ENCODE measurements at regions not wholly inside any gene's neighbourhood (a gene's known extent, or its start where the extent isn't known, plus 50 kb on each side); places are given as distances from the start of the nearest gene placed in this dataset.

GRCh38 chr3:144546539-144546938 lies 574.9 kb downstream of the DIPK2A start:
- H3K79me1 ChIP-seq (replicated peaks; ENCODE audit: low read length, poor library complexity, severe bottlenecking), result no peaks in the 10 kb centered on the region
- no peak overlapping the region for H3K23ac ChIP-seq (ENCODE audit: low read length in 2 of 2)
- H3K27me3 ChIP-seq (ENCODE audit: control insufficient read depth in 1 of 2, insufficient read depth in 1 of 2, low read length in 2 of 2), result no peaks in the 10 kb centered on the region
- H3K4me1 ChIP-seq (ENCODE audit: control insufficient read depth, insufficient read depth, low read depth, low read length), result no peaks in the 10 kb centered on the region
- no peak overlapping the region for H3K14ac ChIP-seq (ENCODE audit: low read length in 2 of 2)
- H3K4ac ChIP-seq (ENCODE audit: low read depth in 1 of 2, low read length in 2 of 2), result no peak overlapping the region
- H3K4me2 ChIP-seq (ENCODE audit: low read length, poor library complexity, severe bottlenecking), result no peak overlapping the region
- H2BK12ac ChIP-seq (ENCODE audit: low read length in 2 of 2), result no peak overlapping the region
- H3K36me3 ChIP-seq (ENCODE audit: control insufficient read depth in 1 of 2, insufficient read depth in 2 of 2, low read depth in 1 of 2, low read length in 2 of 2), result no peaks in the 10 kb centered on the region
- H2BK5ac ChIP-seq (ENCODE audit: low read depth, low read length, poor library complexity, severe bottlenecking), result no peak overlapping the region
- whole genome bisulfite sequencing, result no CpG with 5 or more reads among the region's 2 CpGs
- H2BK120ac ChIP-seq (ENCODE audit: low read depth, low read length), result no peak overlapping the region
- H3K9me3 ChIP-seq (ENCODE audit: control insufficient read depth, low read length), result no peaks in the 10 kb centered on the region
- no peak overlapping the region for H4K91ac ChIP-seq (ENCODE audit: low read length)
- no peak overlapping the region for H3K18ac ChIP-seq (ENCODE audit: low read depth in 1 of 2, low read length in 2 of 2)
- no peak overlapping the region for H3K9ac ChIP-seq (ENCODE audit: low read length)
- H4K8ac ChIP-seq (ENCODE audit: low read length), result no peak overlapping the region
- H3K27ac ChIP-seq (ENCODE audit: low read length, poor library complexity, severe bottlenecking), result no peak overlapping the region
- no peak overlapping the region for H3K4me3 ChIP-seq (ENCODE audit: insufficient read depth in 1 of 2, low read depth in 1 of 2, low read length in 2 of 2)
- H2AK5ac ChIP-seq (ENCODE audit: low read length, severe bottlenecking), result no peak overlapping the region
- DNase-seq, result no peak
- H2AFZ ChIP-seq (ENCODE audit: low read depth, low read length), result no peak overlapping the region
- no peak overlapping the region for H2BK15ac ChIP-seq (ENCODE audit: low read depth, poor library complexity, severe bottlenecking)

DNA sequence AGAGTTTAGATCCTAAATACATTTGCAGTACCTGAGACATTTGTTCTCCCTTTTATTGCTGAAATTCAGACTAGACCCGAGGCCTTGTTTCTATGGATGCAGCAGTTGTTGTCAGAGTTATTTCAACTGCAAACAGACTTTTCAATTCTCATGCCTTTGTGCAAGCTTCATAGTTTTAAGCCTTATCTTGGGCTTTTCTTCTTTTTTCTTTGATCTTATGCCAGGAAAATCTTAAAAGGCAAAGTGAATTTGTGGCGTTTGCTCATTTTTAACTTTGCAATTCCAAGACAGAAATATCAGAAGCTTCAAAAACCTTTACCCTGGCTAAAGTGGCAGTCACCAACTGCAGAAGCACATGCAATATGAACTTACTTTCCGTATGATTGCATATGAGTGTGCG lies 576.7 kb downstream of the DIPK2A start:
- no peaks in the 10 kb centered on the region for H3K79me1 ChIP-seq (replicated peaks; ENCODE audit: low read length, poor library complexity, severe bottlenecking)
- no peak overlapping the region for H3K4me3 ChIP-seq (ENCODE audit: insufficient read depth in 1 of 2, low read depth in 1 of 2, low read length in 2 of 2)
- H3K4ac ChIP-seq (ENCODE audit: low read depth in 1 of 2, low read length in 2 of 2), result no peak overlapping the region
- no peak overlapping the region for H4K91ac ChIP-seq (ENCODE audit: low read length)
- H3K23ac ChIP-seq (ENCODE audit: low read length in 2 of 2), result no peak overlapping the region
- no peak overlapping the region for H3K9ac ChIP-seq (ENCODE audit: low read length)
- no peaks in the 10 kb centered on the region for H3K27me3 ChIP-seq (ENCODE audit: control insufficient read depth in 1 of 2, insufficient read depth in 1 of 2, low read length in 2 of 2)
- DNase-seq, result no peak
- no peak overlapping the region for H2BK120ac ChIP-seq (ENCODE audit: low read depth, low read length)
- no peak overlapping the region for H2AFZ ChIP-seq (ENCODE audit: low read depth, low read length)
- H3K9me3 ChIP-seq (ENCODE audit: control insufficient read depth, low read length), result no peaks in the 10 kb centered on the region
- no peak overlapping the region for H3K4me2 ChIP-seq (ENCODE audit: low read length, poor library complexity, severe bottlenecking)
- H2BK12ac ChIP-seq (ENCODE audit: low read length in 2 of 2), result no peak overlapping the region
- H3K18ac ChIP-seq (ENCODE audit: low read depth in 1 of 2, low read length in 2 of 2), result no peak overlapping the region
- no peaks in the 10 kb centered on the region for H3K36me3 ChIP-seq (ENCODE audit: control insufficient read depth in 1 of 2, insufficient read depth in 2 of 2, low read depth in 1 of 2, low read length in 2 of 2)
- no peak overlapping the region for H2AK5ac ChIP-seq (ENCODE audit: low read length, severe bottlenecking)
- 98% methylated on average over 3 of the region's 4 CpGs for WGBS
- H2BK5ac ChIP-seq (ENCODE audit: low read depth, low read length, poor library complexity, severe bottlenecking), result no peak overlapping the region
- no peaks in the 10 kb centered on the region for H3K4me1 ChIP-seq (ENCODE audit: control insufficient read depth, insufficient read depth, low read depth, low read length)
- no peak overlapping the region for H3K27ac ChIP-seq (ENCODE audit: low read length, poor library complexity, severe bottlenecking)
- H3K14ac ChIP-seq (ENCODE audit: low read length in 2 of 2), result no peak overlapping the region
- no peak overlapping the region for H4K8ac ChIP-seq (ENCODE audit: low read length)
- no peak overlapping the region for H2BK15ac ChIP-seq (ENCODE audit: low read depth, poor library complexity, severe bottlenecking)

GRCh38 chr3:144549166-144549565 lies 577.5 kb downstream of the DIPK2A start:
- no peak for DNase-seq
- WGBS, result 22% methylated on average over 1 of the region's 1 CpG
- no peak overlapping the region for H3K9ac ChIP-seq (ENCODE audit: low read length)

GRCh38 chr3:144552346-144553057 lies 580.9 kb downstream of the DIPK2A start:
- Histone ChIP-seq H4K8ac (ENCODE audit: low read length) (no peak overlapping the region), H2BK12ac (ENCODE audit: low read length in 2 of 2) (no peak overlapping the region), H3K4me1 (ENCODE audit: control insufficient read depth, insufficient read depth, low read depth, low read length) (no peaks in the 10 kb centered on the region), H2BK5ac (ENCODE audit: low read depth, low read length, poor library complexity, severe bottlenecking) (no peak overlapping the region), H2AFZ (ENCODE audit: low read depth, low read length) (no peak overlapping the region), H2BK15ac (ENCODE audit: low read depth, poor library complexity, severe bottlenecking) (no peak overlapping the region), H3K4me2 (ENCODE audit: low read length, poor library complexity, severe bottlenecking) (no peak overlapping the region), H3K23ac (ENCODE audit: low read length in 2 of 2) (no peak overlapping the region), H3K27me3 (ENCODE audit: control insufficient read depth in 1 of 2, insufficient read depth in 1 of 2, low read length in 2 of 2) (no peaks in the 10 kb centered on the region), H3K9ac (ENCODE audit: low read length) (no peak overlapping the region), H3K79me1 (replicated peaks; ENCODE audit: low read length, poor library complexity, severe bottlenecking) (no peaks in the 10 kb centered on the region), H3K14ac (ENCODE audit: low read length in 2 of 2) (no peak overlapping the region), H3K9me3 (ENCODE audit: control insufficient read depth, low read length) (no peaks in the 10 kb centered on the region), H3K4me3 (ENCODE audit: insufficient read depth in 1 of 2, low read depth in 1 of 2, low read length in 2 of 2) (no peak overlapping the region), H3K27ac (ENCODE audit: low read length, poor library complexity, severe bottlenecking) (no peak overlapping the region), H2AK5ac (ENCODE audit: low read length, severe bottlenecking) (no peak overlapping the region), H3K18ac (ENCODE audit: low read depth in 1 of 2, low read length in 2 of 2) (no peak overlapping the region), H3K4ac (ENCODE audit: low read depth in 1 of 2, low read length in 2 of 2) (no peak overlapping the region), H4K91ac (ENCODE audit: low read length) (no peak overlapping the region), H2BK120ac (ENCODE audit: low read depth, low read length) (no peak overlapping the region), H3K36me3 (ENCODE audit: control insufficient read depth in 1 of 2, insufficient read depth in 2 of 2, low read depth in 1 of 2, low read length in 2 of 2) (no peaks in the 10 kb centered on the region)
- 75% methylated on average over 2 of the region's 3 CpGs for WGBS
- DNase-seq, result no peak

More at GRCh38 chr3:144549166-144549565, 577.5 kb downstream of the DIPK2A start:
- Histone ChIP-seq H3K23ac (ENCODE audit: low read length in 2 of 2) (no peak overlapping the region), H2BK15ac (ENCODE audit: low read depth, poor library complexity, severe bottlenecking) (no peak overlapping the region), H2BK120ac (ENCODE audit: low read depth, low read length) (no peak overlapping the region), H3K27me3 (ENCODE audit: control insufficient read depth in 1 of 2, insufficient read depth in 1 of 2, low read length in 2 of 2) (no peaks in the 10 kb centered on the region), H3K36me3 (ENCODE audit: control insufficient read depth in 1 of 2, insufficient read depth in 2 of 2, low read depth in 1 of 2, low read length in 2 of 2) (no peaks in the 10 kb centered on the region), H3K14ac (ENCODE audit: low read length in 2 of 2) (no peak overlapping the region), H3K4me2 (ENCODE audit: low read length, poor library complexity, severe bottlenecking) (no peak overlapping the region), H2BK12ac (ENCODE audit: low read length in 2 of 2) (no peak overlapping the region), H3K4me3 (ENCODE audit: insufficient read depth in 1 of 2, low read depth in 1 of 2, low read length in 2 of 2) (no peak overlapping the region), H4K8ac (ENCODE audit: low read length) (no peak overlapping the region), H3K4ac (ENCODE audit: low read depth in 1 of 2, low read length in 2 of 2) (no peak overlapping the region), H2AFZ (ENCODE audit: low read depth, low read length) (no peak overlapping the region), H2BK5ac (ENCODE audit: low read depth, low read length, poor library complexity, severe bottlenecking) (no peak overlapping the region), H3K9me3 (ENCODE audit: control insufficient read depth, low read length) (no peaks in the 10 kb centered on the region), H3K4me1 (ENCODE audit: control insufficient read depth, insufficient read depth, low read depth, low read length) (no peaks in the 10 kb centered on the region), H3K27ac (ENCODE audit: low read length, poor library complexity, severe bottlenecking) (no peak overlapping the region), H3K79me1 (replicated peaks; ENCODE audit: low read length, poor library complexity, severe bottlenecking) (no peaks in the 10 kb centered on the region), H3K18ac (ENCODE audit: low read depth in 1 of 2, low read length in 2 of 2) (no peak overlapping the region), H2AK5ac (ENCODE audit: low read length, severe bottlenecking) (no peak overlapping the region), H4K91ac (ENCODE audit: low read length) (no peak overlapping the region)
